ENCODE measurements at regions not wholly inside any gene's neighbourhood (a gene's known extent, or its start where the extent isn't known, plus 50 kb on each side); places are given as distances from the start of the nearest gene placed in this dataset.

GRCh38 chr10:58897708-58898107, 278.7 kb upstream of the PHYHIPL start:
- Histone ChIP-seq H3K23ac (ENCODE audit: low read depth, low read length) (no peak overlapping the region), H3K4me2 (ENCODE audit: low read depth, low read length) (no peak overlapping the region), H3K56ac (ENCODE audit: extremely low read depth, insufficient read depth, low read length) (no peak overlapping the region), H2AK5ac (ENCODE audit: low read depth, low read length) (no peak overlapping the region), H3K79me1 (ENCODE audit: low read depth in 1 of 2, low read length in 2 of 2) (no peaks in the 10 kb centered on the region), H2BK20ac (ENCODE audit: low read depth, low read length) (no peak overlapping the region), H4K91ac (ENCODE audit: insufficient read depth, low read depth, low read length) (no peak overlapping the region), H3K14ac (replicated peaks; ENCODE audit: low read depth, low read length) (no peak overlapping the region), H2AFZ (replicated peaks; ENCODE audit: low read length, poor library complexity) (no peak overlapping the region), H3K36me3 (ENCODE audit: control insufficient read depth, insufficient read depth, low read length) (no peaks in the 10 kb centered on the region), H2BK15ac (ENCODE audit: low read depth, low read length) (no peak overlapping the region), H3K18ac (ENCODE audit: low read depth, low read length) (no peak overlapping the region), H3K9me1 (ENCODE audit: insufficient read depth, low read length) (no peaks in the 10 kb centered on the region), H4K8ac (ENCODE audit: low read depth in 2 of 2, low read length in 2 of 2) (no peak overlapping the region), H2BK120ac (ENCODE audit: low read depth, low read length) (no peak overlapping the region), H3K4me1 (ENCODE audit: control insufficient read depth, insufficient read depth, low read length) (no peaks in the 10 kb centered on the region), H2AK9ac (replicated peaks; ENCODE audit: low read depth, low read length, poor library complexity) (no peak overlapping the region), H4K5ac (ENCODE audit: low read depth, low read length) (no peak overlapping the region), H3K27ac (ENCODE audit: insufficient read depth, low read length) (no peak overlapping the region), H3K4ac (ENCODE audit: low read depth, low read length) (no peak overlapping the region), H4K20me1 (ENCODE audit: insufficient read depth, low read length) (no peaks in the 10 kb centered on the region), H3K9me3 (ENCODE audit: control insufficient read depth, insufficient read depth, low read length) (peaks cover 3% of the 10 kb centered on the region), H3K4me3 (ENCODE audit: insufficient read depth, low read depth, low read length) (no peak overlapping the region), H2BK5ac (ENCODE audit: low read depth, low read length, poor library complexity, severe bottlenecking) (no peak overlapping the region), H3K27me3 (ENCODE audit: control insufficient read depth, insufficient read depth, low read length) (no peaks in the 10 kb centered on the region), H3K9ac (ENCODE audit: low read depth, low read length) (no peak overlapping the region)
- intact Hi-C loops (cut with micrococcal nuclease) (no loop called here), in situ Hi-C loops (cut with MboI; ENCODE audit: low sequenced_read_pairs) (no loop called here), dilution Hi-C loops (cut with HindIII; ENCODE audit: low sequenced_read_pairs, unreplicated experiment) (no loop called here)
- DNase-seq (no peak), ATAC-seq (ENCODE audit: low read depth) (no peak)
- CTCF ChIA-PET, result no interaction called here
- TF ChIP-seq FOS (IDR thresholded peaks at IDR 0.05; ENCODE audit: low read depth, low read length), result no peak
- TF ChIP-seq CEBPB (IDR thresholded peaks at IDR 0.05; ENCODE audit: low read depth, low read length), result peak; percentile 20; the same call in 1 of the 2 replicates
- no peak for TF ChIP-seq NFE2L2 (IDR thresholded peaks at IDR 0.05; ENCODE audit: low read depth, low read length)
- POLR2A ChIA-PET (ENCODE audit: unreplicated experiment), result no interaction called here
- BruUV-seq (replicated peaks), result no TSS peak
